SK-N-SH treated with all-trans-retinoic acid at 6 μM for 48 hours (cell line): ENCODE measurements at regions not wholly inside any gene's neighbourhood (a gene's known extent, or its start where the extent isn't known, plus 50 kb on each side); places are given as distances from the start of the nearest gene placed in this dataset.
"Not testable (repeated sequence)": the region's sequence is repeated elsewhere in the genome, so short reads cannot be mapped to it uniquely, and the experiment has no call there.

Source experiments
- ATAC-seq: fragments of 200-7000 bp; cut with Tn5 transposase; 3 replicates; pipeline ENCODE4 v1.9.1; 2020; ENCODE audit warnings: mild to moderate bottlenecking, moderate library complexity
- ARNTL ChIP-seq: fragments of 450-650 bp; formaldehyde crosslinking; IDR thresholded peaks from 2 replicates; pipeline ENCODE4 v1.5.0; 2020; ENCODE audit warnings: low read depth, mild to moderate bottlenecking, moderate library complexity, borderline replicate concordance
- BACH2 ChIP-seq: fragments of 250-450 bp; sonication (Bioruptor Pico); IDR thresholded peaks from 2 replicates; pipeline ENCODE4 v1.9.0; 2021; ENCODE audit warnings: mild to moderate bottlenecking, borderline replicate concordance
- ESRRG ChIP-seq: fragments of 250-450 bp; sonication (Bioruptor Pico); IDR thresholded peaks from 2 replicates; pipeline ENCODE4 v1.6.1; 2021; ENCODE audit warnings: mild to moderate bottlenecking
- GLIS3 ChIP-seq: fragments of 250-450 bp; sonication (Bioruptor Pico); IDR thresholded peaks from 2 replicates; pipeline ENCODE4 v1.5.0; 2020; ENCODE audit warnings: mild to moderate bottlenecking, moderate library complexity
- ISL1 ChIP-seq: fragments of 250-450 bp; sonication (Bioruptor Pico); IDR thresholded peaks from 2 replicates; pipeline ENCODE4 v2.1.2; 2022; ENCODE audit warnings: mild to moderate bottlenecking, moderate library complexity
- OSR1 ChIP-seq: fragments of 250-450 bp; sonication (Bioruptor Pico); IDR thresholded peaks from 2 replicates; pipeline ENCODE4 v1.8.0; 2022; ENCODE audit warnings: moderate library complexity, mild to moderate bottlenecking, inconsistent platforms
- PATZ1 ChIP-seq: fragments of 250-450 bp; sonication (Bioruptor Pico); IDR thresholded peaks from 2 replicates; pipeline ENCODE4 v1.8.0; 2020; ENCODE audit warnings: mild to moderate bottlenecking, moderate library complexity, borderline replicate concordance
- POU6F1 ChIP-seq: fragments of 250-450 bp; sonication (Bioruptor Pico); IDR thresholded peaks from 2 replicates; pipeline ENCODE4 v1.8.0; 2021; ENCODE audit warnings: low read depth, mild to moderate bottlenecking, moderate library complexity, borderline replicate concordance
- TCF4 ChIP-seq: fragments of 250-450 bp; sonication (Bioruptor Pico); IDR thresholded peaks from 2 replicates; pipeline ENCODE4 v1.8.0; 2021; ENCODE audit warnings: mild to moderate bottlenecking, moderate library complexity, borderline replicate concordance
- TOX ChIP-seq: fragments of 250-450 bp; sonication (Bioruptor Pico); IDR thresholded peaks from 2 replicates; pipeline ENCODE4 v1.8.0; 2021; ENCODE audit warnings: mild to moderate bottlenecking, moderate library complexity, borderline replicate concordance
- TSHZ2 ChIP-seq: fragments of 250-450 bp; sonication (Bioruptor Pico); IDR thresholded peaks from 2 replicates; pipeline ENCODE4 v1.5.0; 2020; ENCODE audit warnings: mild to moderate bottlenecking, moderate library complexity
- ZFP30 ChIP-seq: fragments of 450-650 bp; formaldehyde crosslinking; IDR thresholded peaks from 2 replicates; pipeline ENCODE4 v1.5.0; 2022; ENCODE audit warnings: mild to moderate bottlenecking, moderate library complexity
- ZNF565 ChIP-seq: fragments of 450-650 bp; formaldehyde crosslinking; conservative IDR thresholded peaks from 2 replicates; pipeline ENCODE4 v1.5.0; 2020; ENCODE audit warnings: low read depth, mild to moderate bottlenecking, moderate library complexity
- ZNF70 ChIP-seq: fragments of 450-650 bp; formaldehyde crosslinking; IDR thresholded peaks from 2 replicates; pipeline ENCODE4 v1.5.0; 2020; ENCODE audit warnings: mild to moderate bottlenecking, moderate library complexity
- ZNF8 ChIP-seq: fragments of 450-650 bp; formaldehyde crosslinking; IDR thresholded peaks from 2 replicates; pipeline ENCODE4 v1.5.0; 2020; ENCODE audit warnings: mild to moderate bottlenecking, moderate library complexity
- TF ChIP-seq, protein P1 (sequence below): fragments of 250-450 bp; sonication (Bioruptor Pico); IDR thresholded peaks from 2 replicates; pipeline ENCODE4 v1.5.1; 2020; ENCODE audit warnings: low read depth, mild to moderate bottlenecking, moderate library complexity

- TF ChIP-seq TCF4 (CRISPR knock-in tag) (no peak), ZNF565 (CRISPR knock-in tag) (no peak), ZFP30 (CRISPR knock-in tag) (no peak), ZNF8 (CRISPR knock-in tag) (no peak), OSR1 (no peak), PATZ1 (CRISPR knock-in tag) (no peak), ARNTL (CRISPR knock-in tag) (no peak)
- ATAC-seq = no peak
These were observed 192.3 kb upstream of the PRSS58 start for GRCh38 chr7:142450206-142450605.

DNA sequence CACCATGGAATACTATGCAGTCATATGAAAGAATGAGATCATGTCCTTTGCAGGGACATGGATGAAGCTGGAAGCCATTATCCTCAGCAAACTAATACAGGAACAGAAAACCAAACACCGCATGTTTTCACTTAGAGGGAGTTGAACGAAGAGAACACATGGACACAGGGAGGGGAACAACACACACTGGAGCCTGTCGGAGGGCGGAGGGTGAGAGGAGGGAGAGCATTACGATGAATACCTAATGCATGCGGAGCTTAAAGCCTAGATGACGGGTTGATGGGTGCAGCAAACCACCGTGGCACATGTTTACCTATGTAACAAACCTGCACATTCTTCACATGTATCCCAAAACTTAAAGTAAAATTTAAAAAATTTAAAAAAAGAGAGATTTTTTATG lies 191.0 kb upstream of the PRSS58 start:
- not testable (repeated sequence) for ATAC-seq

GRCh38 chr7:142447762-142448161 lies 189.9 kb upstream of the PRSS58 start:
- no peak for TF ChIP-seq POU6F1
- TF ChIP-seq TOX (CRISPR knock-in tag) = no peak
- no peak for TF ChIP-seq GLIS3 (CRISPR knock-in tag)

GRCh38 chr7:142445019-142445686 lies 187.3 kb upstream of the PRSS58 start:
- TF ChIP-seq ESRRG (CRISPR knock-in tag) = no peak
- TF ChIP-seq, protein P1, sequence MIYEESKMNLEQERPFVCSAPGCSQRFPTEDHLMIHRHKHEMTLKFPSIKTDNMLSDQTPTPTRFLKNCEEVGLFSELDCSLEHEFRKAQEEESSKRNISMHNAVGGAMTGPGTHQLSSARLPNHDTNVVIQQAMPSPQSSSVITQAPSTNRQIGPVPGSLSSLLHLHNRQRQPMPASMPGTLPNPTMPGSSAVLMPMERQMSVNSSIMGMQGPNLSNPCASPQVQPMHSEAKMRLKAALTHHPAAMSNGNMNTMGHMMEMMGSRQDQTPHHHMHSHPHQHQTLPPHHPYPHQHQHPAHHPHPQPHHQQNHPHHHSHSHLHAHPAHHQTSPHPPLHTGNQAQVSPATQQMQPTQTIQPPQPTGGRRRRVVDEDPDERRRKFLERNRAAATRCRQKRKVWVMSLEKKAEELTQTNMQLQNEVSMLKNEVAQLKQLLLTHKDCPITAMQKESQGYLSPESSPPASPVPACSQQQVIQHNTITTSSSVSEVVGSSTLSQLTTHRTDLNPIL (CRISPR knock-in tag) = no peak
- TF ChIP-seq TOX (CRISPR knock-in tag) = no peak
- no peak for TF ChIP-seq GLIS3 (CRISPR knock-in tag)
- no peak for TF ChIP-seq BACH2 (CRISPR knock-in tag)
- TF ChIP-seq PATZ1 (CRISPR knock-in tag) = no peak
- TF ChIP-seq ZNF70 = no peak
- no peak for TF ChIP-seq TSHZ2 (CRISPR knock-in tag)
- TF ChIP-seq OSR1 = no peak
- TF ChIP-seq ISL1 (CRISPR knock-in tag) = no peak
- TF ChIP-seq, all 23 proteins: peak for 0
- ATAC-seq = no peak

More at GRCh38 chr7:142447762-142448161, 189.9 kb upstream of the PRSS58 start:
- ATAC-seq = no peak
